ENCODE measurements at regions not wholly inside any gene's neighbourhood (a gene's known extent, or its start where the extent isn't known, plus 50 kb on each side); places are given as distances from the start of the nearest gene placed in this dataset.

- TF ChIP-seq ZFP91 (CRISPR knock-in tag; IDR thresholded peaks at IDR 0.05; ENCODE audit: borderline replicate concordance) (no peak), SMC3 (IDR thresholded peaks at IDR 0.05; ENCODE audit: low read length) (no peak), ZNF839 (CRISPR knock-in tag; IDR thresholded peaks at IDR 0.05; ENCODE audit: borderline replicate concordance) (no peak), ZNF83 (CRISPR knock-in tag; IDR thresholded peaks at IDR 0.05; ENCODE audit: borderline replicate concordance) (no peak), ZKSCAN5 (CRISPR knock-in tag; IDR thresholded peaks at IDR 0.05) (no peak), KIAA2018 (CRISPR knock-in tag; IDR thresholded peaks at IDR 0.05; ENCODE audit: borderline replicate concordance) (no peak), UBTF (CRISPR knock-in tag; IDR thresholded peaks at IDR 0.05) (no peak), KLF15 (CRISPR knock-in tag; IDR thresholded peaks at IDR 0.05; ENCODE audit: borderline replicate concordance) (no peak)
Measured at GRCh38 chr17:77677211-77677610, 281.3 kb upstream of the TNRC6C start (continued).

Data from HepG2 (cell line).